Erythroblast (primary cell): ENCODE measurements at regions not wholly inside any gene's neighbourhood (a gene's known extent, or its start where the extent isn't known, plus 50 kb on each side); places are given as distances from the start of the nearest gene placed in this dataset.

Experiments
- DNase-seq, 2 experiments: peaks; one replicate each; lab custom pipeline; 2025; lab: John Stamatoyannopoulos, UW
- GATA1 ChIP-seq: IDR thresholded peaks from 2 replicates; pipeline ENCODE4 v1.6.1; 2011; ENCODE audit warnings: low read depth, mild to moderate bottlenecking, control low read depth, low read length, moderate library complexity
- POLR2A ChIP-seq: IDR thresholded peaks from 2 replicates; pipeline ENCODE4 v1.6.1; 2011; ENCODE audit warnings: mild to moderate bottlenecking, low read length

GRCh38 chr2:43171789-43172188 is 54.6 kb downstream of the ZFP36L2 start:
- DNase-seq: peak; percentile 68 to 73
- no peak for TF ChIP-seq GATA1
- TF ChIP-seq POLR2A: no peak

GRCh38 chr2:43170405-43171105 is 55.9 kb downstream of the ZFP36L2 start:
- TF ChIP-seq POLR2A: no peak
- TF ChIP-seq GATA1: no peak
- DNase-seq: no peak

- TF ChIP-seq GATA1 (no peak), POLR2A (no peak)
- DNase-seq: peak; percentile 82 to 87
Observed at GRCh38 chr2:43169987-43170386, 56.4 kb downstream of the ZFP36L2 start.

- TF ChIP-seq POLR2A (peak; percentile 40), GATA1 (no peak)
- peak; percentile 62 to 64 for DNase-seq
Observed at GRCh38 chr2:43169099-43169945, 57.1 kb downstream of the ZFP36L2 start.

- TF ChIP-seq GATA1 (no peak), POLR2A (no peak)
- no peak for DNase-seq
Observed at GRCh38 chr2:43168016-43168369, 58.4 kb downstream of the ZFP36L2 start.

- TF ChIP-seq GATA1 (no peak), POLR2A (no peak)
- no peak for DNase-seq
Observed at GRCh38 chr2:43165378-43166069, 60.9 kb downstream of the ZFP36L2 start.

GRCh38 chr2:43164686-43165085 is 61.7 kb downstream of the ZFP36L2 start:
- DNase-seq: no peak
- TF ChIP-seq POLR2A (no peak), GATA1 (no peak)

- TF ChIP-seq POLR2A: no peak
- TF ChIP-seq GATA1: no peak
- DNase-seq: no peak
Observed at GRCh38 chr2:43163584-43164270, 62.7 kb downstream of the ZFP36L2 start.

GRCh38 chr2:43162511-43162776 is 64.0 kb downstream of the ZFP36L2 start:
- TF ChIP-seq POLR2A (no peak), GATA1 (no peak)

GRCh38 chr2:43161650-43162510 is 64.5 kb downstream of the ZFP36L2 start:
- TF ChIP-seq GATA1 (no peak), POLR2A (no peak)
- no peak for DNase-seq

More at GRCh38 chr2:43162511-43162776, 64.0 kb downstream of the ZFP36L2 start:
- no peak for DNase-seq

GRCh38 chr2:43160778-43161177 is 65.6 kb downstream of the ZFP36L2 start:
- TF ChIP-seq POLR2A (no peak), GATA1 (no peak)
- no peak for DNase-seq

- no peak for DNase-seq
- no peak for TF ChIP-seq GATA1
- TF ChIP-seq POLR2A: no peak
Observed at GRCh38 chr2:43159797-43160196, 66.6 kb downstream of the ZFP36L2 start.
